Smooth muscle cell of the brain vasculature (primary cell): ENCODE measurements at regions not wholly inside any gene's neighbourhood (a gene's known extent, or its start where the extent isn't known, plus 50 kb on each side); places are given as distances from the start of the nearest gene placed in this dataset.
"Not testable (repeated sequence)": the region's sequence is repeated elsewhere in the genome, so short reads cannot be mapped to it uniquely, and the experiment has no call there.

Experiments used
- DNase-seq: peaks from one replicate; pipeline ENCODE4 v3.0.0-alpha.2; 2012; ENCODE audit warnings: low read depth, low spot score

GRCh38 chr18:71250191-71250590 is 961.3 kb downstream of the SOCS6 start:
- no peak for DNase-seq

- no peak for DNase-seq
Measured at GRCh38 chr18:71249791-71250190, 960.9 kb downstream of the SOCS6 start.

DNA sequence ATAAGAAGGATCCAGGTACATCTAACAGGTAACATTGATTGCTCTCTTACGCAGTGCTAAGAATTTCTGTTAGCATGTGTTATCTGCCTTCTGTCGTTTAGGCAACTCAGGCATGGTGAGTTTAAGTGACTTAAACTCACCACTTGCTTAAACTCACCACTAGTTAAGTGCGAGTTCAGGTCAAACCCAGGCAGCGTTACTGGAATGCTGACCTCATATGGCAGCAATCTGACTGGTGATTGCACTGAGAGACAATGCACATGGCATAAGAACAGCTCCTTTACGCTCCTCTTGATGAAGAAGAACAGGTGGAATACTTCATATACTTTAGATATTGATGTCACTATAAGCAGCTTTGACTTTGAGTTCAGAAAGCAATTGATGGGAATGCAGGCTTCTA is 954.1 kb downstream of the SOCS6 start:
- no peak for DNase-seq

- DNase-seq, result no peak
Measured at GRCh38 chr18:71238974-71239624, 950.3 kb downstream of the SOCS6 start.

DNA sequence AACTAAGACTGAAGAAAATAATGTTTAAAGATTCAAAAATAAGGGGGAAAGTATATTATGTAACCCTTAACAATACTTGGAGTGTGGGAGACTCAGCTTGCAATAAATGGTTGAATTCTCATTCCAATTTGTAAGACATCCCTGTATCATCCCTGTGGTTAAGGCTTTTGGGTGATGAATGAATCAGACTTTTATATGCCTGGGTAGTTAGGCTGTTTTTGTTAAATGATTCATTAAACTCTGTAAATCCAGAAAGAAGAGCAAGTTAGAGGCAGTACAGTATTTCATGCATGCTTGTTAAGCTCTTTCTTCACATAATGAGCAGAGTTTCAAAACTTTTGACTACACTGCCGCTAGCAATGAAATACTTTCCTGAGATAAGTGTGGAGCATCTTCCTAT is 948.8 kb downstream of the SOCS6 start:
- no peak for DNase-seq

DNA sequence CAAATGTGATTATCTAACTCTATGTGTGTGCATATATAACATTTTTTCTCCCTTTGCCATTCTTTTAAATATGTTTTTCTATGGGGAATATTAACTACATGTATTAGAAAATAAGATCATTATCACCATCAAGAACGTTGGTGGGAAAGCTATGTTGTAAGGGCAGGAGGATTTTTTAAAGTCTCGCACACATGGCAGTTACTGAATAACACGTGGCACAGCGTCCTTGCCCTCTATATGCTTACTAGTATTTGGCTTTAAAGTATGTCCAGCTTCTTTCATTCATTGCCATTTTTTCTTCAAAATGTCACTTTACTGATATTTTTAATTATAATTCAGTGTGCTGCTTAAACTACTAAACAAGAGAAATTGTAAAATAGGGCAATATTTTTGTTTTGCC is 944.3 kb downstream of the SOCS6 start:
- DNase-seq, result no peak

GRCh38 chr18:71223486-71223885 is 934.6 kb downstream of the SOCS6 start:
- no peak for DNase-seq

DNA sequence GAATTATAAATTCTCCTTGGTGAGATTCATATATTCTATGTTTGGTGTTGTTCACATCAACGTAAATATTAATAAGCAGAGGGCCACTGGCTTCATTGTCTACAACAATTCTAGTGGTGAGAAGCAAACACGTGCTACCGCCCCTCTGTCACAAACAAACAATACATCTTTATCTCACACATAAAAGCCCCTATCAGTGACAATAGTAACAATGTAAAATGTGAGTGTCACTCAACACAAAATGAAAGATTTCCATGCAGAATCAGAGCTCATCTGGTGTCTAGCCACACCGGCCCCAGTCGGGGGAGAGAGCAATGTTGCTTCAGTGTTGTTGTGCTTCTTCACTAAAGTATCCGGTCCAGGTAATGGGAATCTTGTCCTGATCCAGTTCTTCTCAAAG is 932.6 kb downstream of the SOCS6 start:
- no peak for DNase-seq

DNA sequence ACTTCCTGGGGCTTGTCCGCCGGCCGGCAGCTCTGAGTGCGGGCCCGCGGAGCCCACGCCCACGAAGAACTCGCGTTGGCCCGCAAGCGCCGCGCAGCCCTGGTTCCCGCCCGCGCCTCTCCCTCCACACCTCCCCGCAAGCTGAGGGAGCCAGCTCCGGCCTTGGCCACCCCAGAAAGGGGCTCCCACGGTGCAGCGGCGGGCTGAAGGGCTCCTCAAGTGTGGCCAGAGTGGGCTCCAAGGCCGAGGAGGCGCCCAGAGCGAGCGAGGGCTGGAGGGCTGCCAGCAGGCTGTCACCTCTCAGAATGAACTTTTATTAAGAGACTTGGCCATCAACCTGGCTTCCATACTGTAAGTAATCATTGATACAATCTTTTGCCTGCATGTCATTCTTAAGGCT is 923.9 kb downstream of the SOCS6 start:
- DNase-seq, result not testable (repeated sequence)

DNA sequence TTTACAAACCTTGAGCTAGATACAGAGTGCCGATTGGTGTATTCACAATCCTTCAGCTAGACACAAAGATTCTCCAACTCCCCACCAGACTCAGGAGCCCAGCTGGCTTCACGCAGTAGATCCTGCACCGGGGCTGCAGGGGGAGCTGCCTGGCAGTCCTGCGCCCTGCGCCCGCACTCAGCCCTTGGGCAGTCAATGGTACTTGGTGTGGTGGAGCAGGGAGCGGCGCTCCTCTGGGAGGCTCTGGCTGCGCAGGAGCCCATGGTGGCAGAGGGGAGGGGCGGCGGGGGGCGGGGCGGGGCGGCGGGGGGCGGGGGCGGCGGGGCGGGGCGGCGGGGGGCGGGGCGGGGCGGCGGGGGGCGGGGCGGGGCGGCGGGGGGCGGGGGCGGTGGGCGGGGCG is 923.4 kb downstream of the SOCS6 start:
- no peak for DNase-seq

- DNase-seq, result no peak
Measured at GRCh38 chr18:71209944-71210343, 921.1 kb downstream of the SOCS6 start.

DNA sequence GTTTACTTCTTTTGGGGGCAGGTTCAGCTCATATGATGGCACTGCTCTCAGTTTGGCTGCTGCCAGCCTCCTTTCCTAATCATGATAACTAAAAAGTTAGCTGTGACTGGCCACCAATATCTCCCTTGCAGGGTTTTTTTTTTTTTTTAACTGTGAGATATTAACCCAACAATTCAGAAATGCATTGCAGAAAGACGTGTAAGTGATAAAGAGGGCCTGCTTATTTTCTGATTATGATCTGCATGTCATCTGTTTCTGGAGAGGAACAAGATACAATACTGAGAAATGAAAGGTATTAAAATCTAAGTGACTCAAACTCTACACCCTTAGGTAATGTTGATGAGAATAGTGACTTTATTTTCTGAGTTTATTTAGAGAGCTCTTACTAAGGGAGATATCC is 905.6 kb downstream of the SOCS6 start:
- no peak for DNase-seq

GRCh38 chr18:71189581-71189980 is 900.7 kb downstream of the SOCS6 start:
- no peak for DNase-seq

DNA sequence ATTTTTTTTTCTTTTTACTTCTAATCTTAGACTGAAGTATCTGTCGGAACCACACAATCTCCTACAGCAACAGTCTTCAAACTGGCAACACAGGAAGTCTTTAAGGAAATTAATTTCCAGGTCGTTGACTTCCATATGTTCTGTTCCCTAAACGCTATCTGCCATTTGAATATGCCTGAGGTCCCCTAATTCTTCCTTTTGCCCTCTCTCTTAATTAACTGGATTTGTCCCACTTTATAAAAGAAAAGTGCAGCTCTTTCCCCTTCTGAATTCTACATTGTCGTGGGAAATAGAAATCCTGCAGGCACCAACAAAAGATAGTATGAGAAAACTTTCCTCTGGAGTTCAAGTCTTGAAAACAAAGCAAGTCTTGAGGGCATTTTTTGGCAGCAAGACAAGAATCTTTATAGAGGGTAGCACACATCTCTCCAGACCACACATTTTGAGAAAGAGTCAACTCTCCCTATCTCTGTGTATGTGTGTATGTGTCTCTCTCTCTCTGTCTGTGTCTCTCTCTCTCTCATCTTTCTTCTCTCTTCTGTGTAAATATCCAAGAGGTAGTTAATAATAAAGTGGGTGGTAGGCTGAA is 879.8 kb downstream of the SOCS6 start:
- no peak for DNase-seq

DNA sequence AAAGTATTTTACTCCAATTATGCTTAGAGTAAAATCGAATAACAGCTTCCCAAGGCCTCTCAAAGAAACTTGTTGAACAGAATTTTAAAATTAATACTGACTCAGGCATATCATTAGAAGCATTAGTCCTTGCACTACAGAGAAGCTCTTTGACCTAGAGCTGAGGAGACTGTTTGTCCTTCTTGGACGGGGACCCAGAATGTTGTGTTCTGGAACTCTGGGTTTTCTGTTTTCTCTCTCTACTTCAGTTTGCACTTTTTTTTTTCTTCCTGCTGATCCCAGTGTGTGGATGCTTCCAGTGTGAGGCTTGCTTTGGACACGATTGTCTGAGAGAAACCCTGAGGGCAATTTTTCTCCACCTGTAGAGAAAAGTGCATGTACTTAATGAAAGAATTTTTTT is 847.6 kb downstream of the SOCS6 start:
- DNase-seq, result no peak

GRCh38 chr18:71134122-71134521 is 845.3 kb downstream of the SOCS6 start:
- no peak for DNase-seq

GRCh38 chr18:71131918-71132317 is 843.1 kb downstream of the SOCS6 start:
- DNase-seq, result no peak

DNA sequence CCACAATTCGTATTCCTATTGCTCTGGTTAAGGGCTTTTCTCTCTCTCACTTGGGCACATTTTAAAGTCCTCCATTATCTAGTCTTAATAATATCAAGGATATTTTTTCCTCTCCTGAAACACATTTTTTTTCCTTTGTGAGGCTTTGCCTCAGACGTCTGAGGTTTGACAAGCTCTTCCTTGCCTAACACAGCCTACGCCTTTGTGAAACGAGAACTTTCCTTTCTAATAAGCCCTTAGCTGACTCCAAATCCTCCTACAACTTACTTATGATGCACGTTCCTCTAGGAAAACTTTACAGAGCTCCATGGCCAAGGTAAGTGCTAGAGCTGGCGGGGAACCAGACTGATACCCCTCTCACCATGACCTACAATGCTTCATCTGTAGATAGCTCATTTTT is 841.5 kb downstream of the SOCS6 start:
- no peak for DNase-seq

GRCh38 chr18:71125581-71125980 is 836.7 kb downstream of the SOCS6 start:
- no peak for DNase-seq

GRCh38 chr18:71116535-71116934 is 827.7 kb downstream of the SOCS6 start:
- no peak for DNase-seq

DNA sequence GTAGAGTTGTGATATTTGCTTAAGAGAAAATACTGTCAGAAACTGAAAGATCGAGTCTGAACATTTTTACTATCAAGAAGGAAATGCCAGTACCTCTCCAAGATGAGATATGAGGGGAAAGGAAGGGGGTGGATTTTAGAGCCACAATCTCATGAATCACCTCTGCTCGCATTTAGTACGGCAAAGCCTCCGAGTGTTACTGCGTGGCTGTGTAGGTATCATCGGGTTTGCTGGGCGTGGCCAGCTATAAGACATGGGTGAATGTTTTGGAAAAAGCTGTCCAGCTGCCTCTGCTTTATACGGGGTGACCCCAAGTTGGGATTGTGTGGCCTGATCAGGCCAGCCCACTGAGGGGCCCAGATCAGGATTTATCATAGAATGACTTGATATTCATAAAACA is 826.4 kb downstream of the SOCS6 start:
- no peak for DNase-seq

GRCh38 chr18:71114550-71115210 is 825.8 kb downstream of the SOCS6 start:
- no peak for DNase-seq

DNA sequence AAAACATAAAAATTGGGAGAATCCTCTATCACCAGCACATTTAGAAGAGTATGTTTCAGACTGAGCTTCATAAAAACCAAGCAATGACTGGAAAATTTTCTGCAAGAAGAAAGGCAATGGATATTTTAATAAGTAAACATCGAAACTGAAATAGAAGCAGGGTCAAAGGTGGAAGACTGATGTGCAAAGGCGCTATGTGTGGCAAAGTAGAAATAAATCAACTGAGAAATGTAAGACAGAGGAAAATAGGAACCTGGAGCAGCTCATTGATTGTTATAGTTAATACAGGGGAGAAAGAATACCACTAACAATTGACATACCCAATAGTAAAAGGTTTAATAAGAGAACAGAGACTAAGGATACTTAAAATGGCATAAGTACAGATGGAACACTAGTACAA is 818.4 kb downstream of the SOCS6 start:
- DNase-seq, result no peak
